Astrocyte of the cerebellum (primary cell): ENCODE measurements at regions not wholly inside any gene's neighbourhood (a gene's known extent, or its start where the extent isn't known, plus 50 kb on each side); places are given as distances from the start of the nearest gene placed in this dataset.

Experiments used
- DNase-seq: peaks from one replicate; pipeline ENCODE4 v3.0.0-alpha.2; 2011; ENCODE audit warnings: low read depth
- H3K4me3 ChIP-seq: 2 replicates; pipeline ENCODE4 v1.5.1; 2011; ENCODE audit warnings: mild to moderate bottlenecking, low read depth, low read length, moderate library complexity
- CTCF ChIP-seq: IDR thresholded peaks from 2 replicates; pipeline ENCODE4 v1.5.1; 2012; ENCODE audit warnings: low read length, low read depth, moderate library complexity, mild to moderate bottlenecking; ENCODE audit errors: missing control alignments
- in situ Hi-C: cut with HindIII; loops from 2 replicates; pipeline ENCODE4 v1.10.0; 2017; ENCODE audit warnings: low sequenced_read_pairs

GRCh38 chr11:112523031-112523430 is 262.4 kb upstream of the PLET1 start:
- no peak for TF ChIP-seq CTCF
- in situ Hi-C loops, result loop anchor here (5.0 kb wide), 1 partner anchor 79 kb away; no protein-coding TSS in a partner anchor
- DNase-seq, result no peak
- no peak overlapping the region for H3K4me3 ChIP-seq

GRCh38 chr11:112523477-112523876 is 262.8 kb upstream of the PLET1 start:
- DNase-seq, result peak; percentile 19
- in situ Hi-C loops, result loop anchor here (5.0 kb wide), 1 partner anchor 79 kb away; no protein-coding TSS in a partner anchor
- no peak for TF ChIP-seq CTCF
- H3K4me3 ChIP-seq, result no peak overlapping the region

- DNase-seq, result no peak
- in situ Hi-C loops, result loop anchor here (5.0 kb wide), 1 partner anchor 78 kb away; no protein-coding TSS in a partner anchor
- H3K4me3 ChIP-seq, result no peak overlapping the region
- TF ChIP-seq CTCF, result no peak
These were observed 263.3 kb upstream of the PLET1 start for GRCh38 chr11:112523951-112524350.

GRCh38 chr11:112524798-112525197 is 264.1 kb upstream of the PLET1 start:
- no peak overlapping the region for H3K4me3 ChIP-seq
- DNase-seq, result no peak
- in situ Hi-C loops, result loop anchor here (5.0 kb wide), 2 partner anchors 37 to 78 kb away; no protein-coding TSS in a partner anchor
- no peak for TF ChIP-seq CTCF

GRCh38 chr11:112525270-112525669 is 264.6 kb upstream of the PLET1 start:
- DNase-seq, result peak; percentile 48
- TF ChIP-seq CTCF, result no peak
- no peak overlapping the region for H3K4me3 ChIP-seq
- in situ Hi-C loops, result loop anchor here (5.0 kb wide), 1 partner anchor 38 kb away; no protein-coding TSS in a partner anchor

- in situ Hi-C loops, result loop anchor here (5.0 kb wide), 1 partner anchor 39 kb away; no protein-coding TSS in a partner anchor
- no peak overlapping the region for H3K4me3 ChIP-seq
- no peak for DNase-seq
- no peak for TF ChIP-seq CTCF
These were observed 265.4 kb upstream of the PLET1 start for GRCh38 chr11:112525844-112526590.
